ENCODE measurements at regions not wholly inside any gene's neighbourhood (a gene's known extent, or its start where the extent isn't known, plus 50 kb on each side); places are given as distances from the start of the nearest gene placed in this dataset.

DNA sequence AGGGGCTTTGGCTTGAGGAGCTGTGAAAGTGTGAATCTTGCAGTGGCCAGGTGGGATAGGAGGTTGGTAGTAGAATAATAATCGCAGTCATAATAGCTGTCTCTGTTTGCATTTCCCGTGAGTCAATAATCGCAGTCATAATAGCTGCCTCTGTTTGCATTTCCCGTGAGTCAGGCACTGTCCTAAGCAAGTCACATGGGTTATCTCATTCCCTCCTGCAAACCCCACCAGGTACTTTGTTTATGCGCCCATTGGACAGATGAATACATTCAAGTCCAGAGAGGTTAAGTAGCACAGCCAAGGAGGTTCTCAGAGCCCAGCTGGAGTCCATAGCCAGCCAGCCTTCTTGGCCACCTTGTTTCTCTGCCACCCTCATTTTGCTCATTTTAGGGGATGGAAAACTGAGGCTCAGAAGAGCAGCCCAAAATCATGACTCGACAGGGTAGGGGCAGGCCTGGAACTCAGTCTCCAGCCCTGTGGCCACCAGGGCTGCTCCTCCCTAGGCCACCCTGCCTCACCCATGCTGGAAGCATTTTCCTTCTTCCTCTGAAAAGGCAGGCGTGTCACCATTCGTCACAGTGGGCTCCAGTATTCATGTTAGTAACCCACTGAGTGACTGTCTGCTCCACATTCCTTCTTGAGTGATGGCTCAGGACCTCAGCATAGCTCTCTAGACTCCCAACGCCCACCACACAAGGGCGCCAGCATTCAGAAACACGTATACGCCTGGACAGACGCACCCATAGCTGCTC is 206.2 kb downstream of the URI1 start:
- TF ChIP-seq, protein P1, sequence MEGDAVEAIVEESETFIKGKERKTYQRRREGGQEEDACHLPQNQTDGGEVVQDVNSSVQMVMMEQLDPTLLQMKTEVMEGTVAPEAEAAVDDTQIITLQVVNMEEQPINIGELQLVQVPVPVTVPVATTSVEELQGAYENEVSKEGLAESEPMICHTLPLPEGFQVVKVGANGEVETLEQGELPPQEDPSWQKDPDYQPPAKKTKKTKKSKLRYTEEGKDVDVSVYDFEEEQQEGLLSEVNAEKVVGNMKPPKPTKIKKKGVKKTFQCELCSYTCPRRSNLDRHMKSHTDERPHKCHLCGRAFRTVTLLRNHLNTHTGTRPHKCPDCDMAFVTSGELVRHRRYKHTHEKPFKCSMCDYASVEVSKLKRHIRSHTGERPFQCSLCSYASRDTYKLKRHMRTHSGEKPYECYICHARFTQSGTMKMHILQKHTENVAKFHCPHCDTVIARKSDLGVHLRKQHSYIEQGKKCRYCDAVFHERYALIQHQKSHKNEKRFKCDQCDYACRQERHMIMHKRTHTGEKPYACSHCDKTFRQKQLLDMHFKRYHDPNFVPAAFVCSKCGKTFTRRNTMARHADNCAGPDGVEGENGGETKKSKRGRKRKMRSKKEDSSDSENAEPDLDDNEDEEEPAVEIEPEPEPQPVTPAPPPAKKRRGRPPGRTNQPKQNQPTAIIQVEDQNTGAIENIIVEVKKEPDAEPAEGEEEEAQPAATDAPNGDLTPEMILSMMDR (IDR thresholded peaks at IDR 0.05) = no peak
- TF ChIP-seq POLR2A (IDR thresholded peaks at IDR 0.05) = no peak

All from thyroid gland (tissue), 4 donors.